GM12873 (cell line): ENCODE measurements at regions not wholly inside any gene's neighbourhood (a gene's known extent, or its start where the extent isn't known, plus 50 kb on each side); places are given as distances from the start of the nearest gene placed in this dataset.

Experiments used
- TF ChIP-seq, protein P1 (sequence below): IDR thresholded peaks from 2 replicates; pipeline ENCODE4 v1.5.1; 2012; ENCODE audit warnings: low read depth, mild to moderate bottlenecking, moderate library complexity, low read length, control low read depth; ENCODE audit not compliant: insufficient read depth; ENCODE audit errors: missing control alignments

- TF ChIP-seq, protein P1, sequence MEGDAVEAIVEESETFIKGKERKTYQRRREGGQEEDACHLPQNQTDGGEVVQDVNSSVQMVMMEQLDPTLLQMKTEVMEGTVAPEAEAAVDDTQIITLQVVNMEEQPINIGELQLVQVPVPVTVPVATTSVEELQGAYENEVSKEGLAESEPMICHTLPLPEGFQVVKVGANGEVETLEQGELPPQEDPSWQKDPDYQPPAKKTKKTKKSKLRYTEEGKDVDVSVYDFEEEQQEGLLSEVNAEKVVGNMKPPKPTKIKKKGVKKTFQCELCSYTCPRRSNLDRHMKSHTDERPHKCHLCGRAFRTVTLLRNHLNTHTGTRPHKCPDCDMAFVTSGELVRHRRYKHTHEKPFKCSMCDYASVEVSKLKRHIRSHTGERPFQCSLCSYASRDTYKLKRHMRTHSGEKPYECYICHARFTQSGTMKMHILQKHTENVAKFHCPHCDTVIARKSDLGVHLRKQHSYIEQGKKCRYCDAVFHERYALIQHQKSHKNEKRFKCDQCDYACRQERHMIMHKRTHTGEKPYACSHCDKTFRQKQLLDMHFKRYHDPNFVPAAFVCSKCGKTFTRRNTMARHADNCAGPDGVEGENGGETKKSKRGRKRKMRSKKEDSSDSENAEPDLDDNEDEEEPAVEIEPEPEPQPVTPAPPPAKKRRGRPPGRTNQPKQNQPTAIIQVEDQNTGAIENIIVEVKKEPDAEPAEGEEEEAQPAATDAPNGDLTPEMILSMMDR, result no peak
Measured at GRCh38 chr15:75138016-75138999, 63.4 kb upstream of the C15orf39 start.

- TF ChIP-seq, protein P1, result no peak
Measured at GRCh38 chr15:75140080-75140879, 61.4 kb upstream of the C15orf39 start.

GRCh38 chr15:75142499-75142898, 59.2 kb upstream of the C15orf39 start:
- TF ChIP-seq, protein P1, result no peak

DNA sequence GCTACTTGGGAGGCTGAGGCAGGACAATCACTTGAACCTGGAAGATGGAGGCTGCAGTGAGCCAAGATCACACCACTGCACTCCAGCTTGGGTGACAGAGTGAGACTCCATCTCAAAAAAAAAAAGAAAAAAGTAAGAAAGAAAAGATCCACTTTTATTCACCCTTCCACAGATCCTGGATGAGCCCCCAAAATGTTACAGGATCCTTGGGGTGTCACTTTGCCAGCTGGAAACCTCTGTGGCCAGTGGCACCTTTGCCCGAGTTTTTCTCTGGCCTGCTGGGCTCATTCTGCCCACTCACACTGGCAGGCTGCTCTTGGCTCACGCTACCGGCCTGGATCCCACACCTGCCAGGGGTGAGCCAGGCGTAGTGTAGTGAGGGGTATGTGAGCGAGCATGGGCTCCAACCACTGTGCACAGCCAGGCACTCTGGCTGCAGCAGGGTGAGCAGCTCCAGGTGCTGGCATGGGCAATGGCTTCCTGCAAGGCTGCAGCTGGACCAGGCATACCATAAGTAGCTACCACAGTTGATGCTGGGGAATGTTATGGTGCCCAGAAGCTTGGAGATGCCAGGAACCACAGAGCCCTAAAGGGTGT, 57.8 kb upstream of the C15orf39 start:
- TF ChIP-seq, protein P1, result no peak

DNA sequence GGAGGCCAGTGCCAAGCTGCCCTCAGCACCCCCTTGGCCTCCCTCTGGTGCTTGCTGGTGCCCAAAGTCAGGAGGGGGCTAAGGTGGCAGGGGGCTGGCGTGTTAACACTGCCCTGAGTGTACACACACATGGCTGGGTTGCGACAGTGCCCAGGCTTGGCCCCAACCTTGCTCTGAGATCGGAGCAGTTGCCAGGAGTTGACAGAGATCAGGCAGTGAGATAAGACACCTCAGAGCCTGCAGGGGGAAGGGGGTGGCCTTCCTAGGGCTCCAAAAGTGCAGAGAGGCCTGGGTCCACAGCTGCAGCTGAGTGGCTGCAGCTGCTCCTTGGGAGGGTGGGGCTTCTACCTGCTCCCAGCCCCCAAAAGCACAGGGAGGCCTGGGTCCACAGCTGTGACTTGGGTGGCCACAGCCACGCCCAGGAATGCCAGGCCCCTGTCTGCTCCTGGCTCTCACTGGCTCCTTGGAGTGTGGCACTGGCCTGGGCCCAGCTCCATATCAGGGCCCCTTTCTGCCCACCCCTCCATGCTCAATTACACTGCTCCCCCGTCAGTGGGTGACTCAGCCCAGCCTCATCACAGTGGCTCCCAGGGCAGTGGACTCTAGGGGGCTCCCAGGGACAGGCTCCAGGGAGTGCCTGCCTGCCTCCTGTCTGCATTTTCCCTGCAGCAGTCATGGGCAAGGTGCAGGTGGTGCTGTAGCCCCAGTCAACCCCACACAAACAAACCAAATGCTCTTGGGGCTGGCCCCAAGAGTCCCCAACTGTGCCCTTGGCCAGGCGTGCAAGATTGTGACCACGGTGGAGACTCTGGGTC, 56.4 kb upstream of the C15orf39 start:
- TF ChIP-seq, protein P1, result no peak

GRCh38 chr15:75148280-75148679, 53.4 kb upstream of the C15orf39 start:
- TF ChIP-seq, protein P1, result no peak
